Astrocyte (in vitro differentiated cells and primary cell): ENCODE measurements at regions not wholly inside any gene's neighbourhood (a gene's known extent, or its start where the extent isn't known, plus 50 kb on each side); places are given as distances from the start of the nearest gene placed in this dataset.

Experiments
- DNase-seq: peaks from one replicate; pipeline ENCODE4 v3.0.0-alpha.2; 2010; ENCODE audit warnings: low read depth
- FAIRE-seq: peaks from 2 replicates; lab custom pipeline; 2011; peaks lifted over from hg19 to GRCh38; lab: Jason Lieb, UNC
- H2AFZ ChIP-seq: 2 replicates; pipeline ENCODE4 v1.6.0; 2012; ENCODE audit warnings: low read depth, low read length, inconsistent platforms
- H3K27ac ChIP-seq: 2 replicates; pipeline ENCODE4 v1.5.1; 2011; ENCODE audit warnings: low read depth, low read length, inconsistent platforms
- H3K27me3 ChIP-seq: 2 replicates; pipeline ENCODE4 v1.6.0; 2011; ENCODE audit warnings: low read length, inconsistent platforms; ENCODE audit not compliant: insufficient read depth
- H3K36me3 ChIP-seq: 2 replicates; pipeline ENCODE4 v1.5.1; 2011; ENCODE audit warnings: low read length, inconsistent platforms; ENCODE audit not compliant: insufficient read depth
- H3K4me1 ChIP-seq: 2 replicates; pipeline ENCODE4 v1.5.1; 2011; ENCODE audit warnings: low read length, inconsistent platforms; ENCODE audit not compliant: insufficient read depth
- H3K4me2 ChIP-seq: 2 replicates; pipeline ENCODE4 v1.6.0; 2012; ENCODE audit warnings: low read length, inconsistent platforms
- H3K4me3 ChIP-seq: 2 replicates; pipeline ENCODE4 v1.5.1; 2011; ENCODE audit warnings: low read depth, mild to moderate bottlenecking, low read length, inconsistent platforms; ENCODE audit not compliant: insufficient read depth
- H3K79me2 ChIP-seq: 2 replicates; pipeline ENCODE4 v1.6.0; 2012; ENCODE audit warnings: mild to moderate bottlenecking, low read length, inconsistent platforms; ENCODE audit not compliant: insufficient read depth
- H3K9ac ChIP-seq: 2 replicates; pipeline ENCODE4 v1.6.0; 2012; ENCODE audit warnings: mild to moderate bottlenecking, low read length, inconsistent platforms
- H3K9me3 ChIP-seq: 2 replicates; pipeline ENCODE4 v1.5.1; 2012; ENCODE audit warnings: low read depth, mild to moderate bottlenecking, low read length, inconsistent platforms; ENCODE audit not compliant: insufficient read depth
- H4K20me1 ChIP-seq: 2 replicates; pipeline ENCODE4 v1.6.0; 2012; ENCODE audit warnings: low read length, inconsistent platforms; ENCODE audit not compliant: insufficient read depth
- H3K27ac Mint-ChIP-seq: one replicate; pipeline ENCODE4 v1.8.0; 2021; ENCODE audit warnings: mild to moderate bottlenecking, mixed read lengths; ENCODE audit not compliant: unreplicated experiment
- H3K27me3 Mint-ChIP-seq: one replicate; pipeline ENCODE4 v1.8.0; 2021; ENCODE audit warnings: low read depth, mixed read lengths; ENCODE audit not compliant: unreplicated experiment
- H3K36me3 Mint-ChIP-seq: one replicate; pipeline ENCODE4 v1.8.0; 2021; ENCODE audit warnings: low read depth, mixed read lengths; ENCODE audit not compliant: unreplicated experiment
- H3K4me1 Mint-ChIP-seq: one replicate; pipeline ENCODE4 v1.8.0; 2021; ENCODE audit warnings: low read depth, mixed read lengths; ENCODE audit not compliant: unreplicated experiment
- H3K4me3 Mint-ChIP-seq: one replicate; pipeline ENCODE4 v1.8.0; 2021; ENCODE audit warnings: mild to moderate bottlenecking, moderate library complexity, mixed read lengths; ENCODE audit not compliant: unreplicated experiment
- H3K9me3 Mint-ChIP-seq: one replicate; pipeline ENCODE4 v1.8.0; 2021; ENCODE audit warnings: mild to moderate bottlenecking, mixed read lengths; ENCODE audit not compliant: unreplicated experiment
- EZH2 ChIP-seq: IDR thresholded peaks from 2 replicates; pipeline ENCODE4 v1.6.1; 2012; ENCODE audit warnings: mild to moderate bottlenecking, low read length, inconsistent platforms; ENCODE audit not compliant: insufficient read depth
- TF ChIP-seq, protein P1 (sequence below): IDR thresholded peaks from 2 replicates; pipeline ENCODE4 v1.5.1; 2011; ENCODE audit warnings: low read depth, mild to moderate bottlenecking, inconsistent platforms, low read length, moderate library complexity; ENCODE audit not compliant: insufficient read depth

DNA sequence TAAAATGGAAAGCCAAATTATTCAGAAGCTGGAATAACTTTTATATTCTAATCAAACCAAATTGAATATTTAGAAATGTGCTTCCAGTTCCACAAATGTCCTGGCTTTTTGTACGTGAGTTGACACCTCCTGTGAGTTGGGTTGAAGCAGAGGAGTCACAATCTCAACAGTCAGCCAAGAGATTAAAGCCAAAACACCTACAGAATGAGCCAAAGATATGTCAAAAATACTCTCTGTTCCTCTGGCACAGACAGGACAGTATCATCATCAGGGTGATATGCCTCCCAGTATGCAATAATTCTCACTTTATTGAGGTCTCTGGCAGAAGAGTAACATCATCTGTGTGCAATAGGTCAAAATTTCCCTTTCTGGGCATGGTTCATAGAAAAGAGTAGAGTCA is 914.3 kb upstream of the AMELY start:
- no peak overlapping the region for H3K9ac ChIP-seq
- no peaks in the 10 kb centered on the region for H4K20me1 ChIP-seq
- no peaks in the 10 kb centered on the region for H3K79me2 ChIP-seq
- TF ChIP-seq, protein P1, sequence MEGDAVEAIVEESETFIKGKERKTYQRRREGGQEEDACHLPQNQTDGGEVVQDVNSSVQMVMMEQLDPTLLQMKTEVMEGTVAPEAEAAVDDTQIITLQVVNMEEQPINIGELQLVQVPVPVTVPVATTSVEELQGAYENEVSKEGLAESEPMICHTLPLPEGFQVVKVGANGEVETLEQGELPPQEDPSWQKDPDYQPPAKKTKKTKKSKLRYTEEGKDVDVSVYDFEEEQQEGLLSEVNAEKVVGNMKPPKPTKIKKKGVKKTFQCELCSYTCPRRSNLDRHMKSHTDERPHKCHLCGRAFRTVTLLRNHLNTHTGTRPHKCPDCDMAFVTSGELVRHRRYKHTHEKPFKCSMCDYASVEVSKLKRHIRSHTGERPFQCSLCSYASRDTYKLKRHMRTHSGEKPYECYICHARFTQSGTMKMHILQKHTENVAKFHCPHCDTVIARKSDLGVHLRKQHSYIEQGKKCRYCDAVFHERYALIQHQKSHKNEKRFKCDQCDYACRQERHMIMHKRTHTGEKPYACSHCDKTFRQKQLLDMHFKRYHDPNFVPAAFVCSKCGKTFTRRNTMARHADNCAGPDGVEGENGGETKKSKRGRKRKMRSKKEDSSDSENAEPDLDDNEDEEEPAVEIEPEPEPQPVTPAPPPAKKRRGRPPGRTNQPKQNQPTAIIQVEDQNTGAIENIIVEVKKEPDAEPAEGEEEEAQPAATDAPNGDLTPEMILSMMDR: no peak
- no peak for TF ChIP-seq EZH2
- FAIRE-seq (no peak), DNase-seq (no peak)
- H3K4me2 ChIP-seq: no peak overlapping the region
- no peaks in the 10 kb centered on the region for H3K4me1 Mint-ChIP-seq
- no peak overlapping the region for H3K27ac ChIP-seq
- no peaks in the 10 kb centered on the region for H3K27me3 Mint-ChIP-seq
- no peaks in the 10 kb centered on the region for H3K36me3 Mint-ChIP-seq
- H3K27me3 ChIP-seq: no peaks in the 10 kb centered on the region
- H3K4me1 ChIP-seq: no peaks in the 10 kb centered on the region
- no peaks in the 10 kb centered on the region for H3K36me3 ChIP-seq
- no peaks in the 10 kb centered on the region for H3K9me3 ChIP-seq
- no peak overlapping the region for H3K4me3 Mint-ChIP-seq
- H3K9me3 Mint-ChIP-seq: no peaks in the 10 kb centered on the region
- no peak overlapping the region for H2AFZ ChIP-seq
- H3K4me3 ChIP-seq: no peak overlapping the region
- H3K27ac Mint-ChIP-seq: no peak overlapping the region

DNA sequence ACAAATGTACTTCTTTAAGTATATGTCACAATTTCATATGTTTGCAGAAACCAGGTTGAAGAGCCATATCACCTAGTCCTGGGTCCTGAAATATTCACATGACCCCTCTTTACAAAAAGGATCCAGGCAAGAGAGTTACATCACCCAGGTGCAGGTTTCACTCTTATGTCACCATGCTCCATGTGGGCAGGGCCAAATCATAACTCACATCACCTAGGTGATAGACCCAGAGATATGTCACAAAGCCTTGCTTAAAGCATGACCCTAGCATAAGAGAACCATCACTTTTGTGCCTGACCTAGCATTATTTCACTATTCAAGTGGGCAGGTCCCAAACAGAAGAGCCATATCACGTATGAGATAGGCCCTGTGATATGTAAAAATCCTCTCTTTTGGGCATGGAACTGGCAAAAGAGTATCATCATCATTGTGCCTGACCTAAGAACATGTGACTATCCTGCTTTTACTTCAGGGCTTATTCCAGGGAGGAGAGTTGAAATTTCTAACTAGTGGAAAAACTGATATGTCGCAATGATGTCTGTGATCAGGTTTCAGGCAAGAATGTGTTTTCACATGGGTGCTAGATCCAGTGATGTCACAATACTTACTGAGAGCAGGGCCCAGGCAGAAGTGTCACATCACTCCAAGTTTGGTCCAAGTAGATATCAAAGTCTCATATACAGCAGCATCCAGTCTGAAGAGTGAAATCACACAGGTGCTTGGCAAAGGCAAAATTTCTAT is 909.9 kb upstream of the AMELY start:
- DNase-seq: no peak
- Mint-ChIP-seq H3K4me1 (no peaks in the 10 kb centered on the region), H3K9me3 (no peaks in the 10 kb centered on the region), H3K36me3 (no peaks in the 10 kb centered on the region), H3K27ac (no peak overlapping the region), H3K27me3 (no peaks in the 10 kb centered on the region), H3K4me3 (no peak overlapping the region)
- no peak overlapping the region for H3K4me3 ChIP-seq
- no peak overlapping the region for H3K9ac ChIP-seq
- no peak overlapping the region for H3K27ac ChIP-seq
- TF ChIP-seq EZH2: no peak
- TF ChIP-seq, protein P1: no peak
- H3K27me3 ChIP-seq: no peaks in the 10 kb centered on the region
- no peaks in the 10 kb centered on the region for H3K79me2 ChIP-seq
- no peaks in the 10 kb centered on the region for H3K36me3 ChIP-seq
- H3K4me2 ChIP-seq: no peak overlapping the region
- no peaks in the 10 kb centered on the region for H3K9me3 ChIP-seq
- no peak overlapping the region for H2AFZ ChIP-seq
- FAIRE-seq: no peak
- H4K20me1 ChIP-seq: no peaks in the 10 kb centered on the region
- no peaks in the 10 kb centered on the region for H3K4me1 ChIP-seq

DNA sequence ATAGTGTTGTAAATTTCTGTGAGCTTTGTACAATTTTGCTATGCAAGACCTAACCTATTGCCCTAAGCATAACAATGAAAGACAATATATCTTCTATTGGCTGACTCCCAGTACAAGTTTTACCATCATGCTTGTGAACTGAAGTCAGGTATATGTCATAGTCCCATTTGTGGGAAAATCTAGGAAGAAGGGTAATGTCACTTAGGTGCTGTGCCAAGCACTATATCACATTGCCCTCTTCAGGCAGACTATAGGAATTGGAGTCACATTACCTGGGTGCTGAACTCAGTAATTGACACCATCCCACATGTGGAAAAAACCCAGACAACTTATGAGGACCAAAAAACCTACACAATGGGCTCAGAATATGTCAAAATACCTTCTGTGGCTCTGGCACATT is 907.4 kb upstream of the AMELY start:
- no peaks in the 10 kb centered on the region for H3K36me3 Mint-ChIP-seq
- H3K4me3 ChIP-seq: no peak overlapping the region
- H3K27me3 ChIP-seq: no peaks in the 10 kb centered on the region
- DNase-seq: no peak
- no peaks in the 10 kb centered on the region for H3K4me1 ChIP-seq
- H3K9ac ChIP-seq: no peak overlapping the region
- no peaks in the 10 kb centered on the region for H3K4me1 Mint-ChIP-seq
- no peaks in the 10 kb centered on the region for H3K27me3 Mint-ChIP-seq
- no peaks in the 10 kb centered on the region for H3K79me2 ChIP-seq
- TF ChIP-seq EZH2: no peak
- TF ChIP-seq, protein P1: no peak
- no peaks in the 10 kb centered on the region for H3K9me3 ChIP-seq
- H3K9me3 Mint-ChIP-seq: no peaks in the 10 kb centered on the region
- no peak for FAIRE-seq
- no peak overlapping the region for H3K4me2 ChIP-seq
- H4K20me1 ChIP-seq: no peaks in the 10 kb centered on the region
- H3K4me3 Mint-ChIP-seq: no peak overlapping the region
- H3K36me3 ChIP-seq: no peaks in the 10 kb centered on the region
- H3K27ac ChIP-seq: no peak overlapping the region
- no peak overlapping the region for H2AFZ ChIP-seq
- H3K27ac Mint-ChIP-seq: no peak overlapping the region
